ENCODE measurements at regions not wholly inside any gene's neighbourhood (a gene's known extent, or its start where the extent isn't known, plus 50 kb on each side); places are given as distances from the start of the nearest gene placed in this dataset.

DNA sequence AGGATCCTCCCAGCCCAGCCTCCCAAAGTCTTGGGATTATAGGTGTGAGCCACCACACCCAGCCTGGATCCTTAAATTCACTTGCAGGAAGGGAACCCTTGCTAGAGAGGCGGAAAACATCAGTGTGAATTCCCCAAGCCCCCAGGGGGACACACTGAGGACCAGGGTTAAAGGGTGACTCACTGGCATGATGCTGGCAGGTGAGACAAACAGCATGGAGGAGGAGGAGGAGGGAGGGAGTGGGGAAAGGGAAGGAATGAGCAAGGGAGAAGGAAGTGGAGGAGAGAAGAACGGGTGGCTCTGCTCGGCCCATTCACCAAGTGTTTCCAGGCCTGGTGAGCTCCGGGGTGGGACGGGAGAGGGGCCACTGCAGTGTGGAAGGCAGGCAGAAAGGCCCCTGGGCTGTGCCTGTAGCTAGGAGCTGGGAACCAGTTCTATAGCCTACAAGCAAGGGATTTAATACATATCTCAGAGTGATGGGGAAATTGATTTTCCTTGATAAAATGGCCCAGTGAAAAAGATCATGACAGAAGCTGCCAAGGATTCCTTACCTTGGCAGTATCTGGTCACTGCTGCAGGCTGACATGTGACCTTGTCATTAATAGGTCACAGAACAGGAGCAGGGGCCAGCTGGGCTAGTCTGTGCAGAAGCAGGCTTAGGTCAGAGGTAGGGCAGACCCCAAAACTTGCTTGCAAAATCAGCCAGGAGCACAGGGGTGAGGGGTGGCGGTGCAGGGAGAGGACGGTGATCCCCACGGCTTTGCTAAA lies 370.2 kb downstream of the SHANK2 start:
- no peaks in the 10 kb centered on the region for H3K36me3 Mint-ChIP-seq (ENCODE audit: low read depth)
- CTCF ChIA-PET, result no interaction called here
- no peak overlapping the region for H3K27ac Mint-ChIP-seq
- no peak overlapping the region for H3K4me3 Mint-ChIP-seq
- H3K9me3 Mint-ChIP-seq, result no peaks in the 10 kb centered on the region
- TF ChIP-seq, protein P1, sequence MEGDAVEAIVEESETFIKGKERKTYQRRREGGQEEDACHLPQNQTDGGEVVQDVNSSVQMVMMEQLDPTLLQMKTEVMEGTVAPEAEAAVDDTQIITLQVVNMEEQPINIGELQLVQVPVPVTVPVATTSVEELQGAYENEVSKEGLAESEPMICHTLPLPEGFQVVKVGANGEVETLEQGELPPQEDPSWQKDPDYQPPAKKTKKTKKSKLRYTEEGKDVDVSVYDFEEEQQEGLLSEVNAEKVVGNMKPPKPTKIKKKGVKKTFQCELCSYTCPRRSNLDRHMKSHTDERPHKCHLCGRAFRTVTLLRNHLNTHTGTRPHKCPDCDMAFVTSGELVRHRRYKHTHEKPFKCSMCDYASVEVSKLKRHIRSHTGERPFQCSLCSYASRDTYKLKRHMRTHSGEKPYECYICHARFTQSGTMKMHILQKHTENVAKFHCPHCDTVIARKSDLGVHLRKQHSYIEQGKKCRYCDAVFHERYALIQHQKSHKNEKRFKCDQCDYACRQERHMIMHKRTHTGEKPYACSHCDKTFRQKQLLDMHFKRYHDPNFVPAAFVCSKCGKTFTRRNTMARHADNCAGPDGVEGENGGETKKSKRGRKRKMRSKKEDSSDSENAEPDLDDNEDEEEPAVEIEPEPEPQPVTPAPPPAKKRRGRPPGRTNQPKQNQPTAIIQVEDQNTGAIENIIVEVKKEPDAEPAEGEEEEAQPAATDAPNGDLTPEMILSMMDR (IDR thresholded peaks at IDR 0.05), result no peak
- POLR2A ChIA-PET, result no interaction called here
- DNase-seq, result no peak
- intact Hi-C loops (cut with micrococcal nuclease), result no loop called here
- H3K27me3 Mint-ChIP-seq, result peaks cover 2% of the 10 kb centered on the region
- ATAC-seq (ENCODE audit: low read depth), result no peak
- no peaks in the 10 kb centered on the region for H3K4me1 Mint-ChIP-seq

DNA sequence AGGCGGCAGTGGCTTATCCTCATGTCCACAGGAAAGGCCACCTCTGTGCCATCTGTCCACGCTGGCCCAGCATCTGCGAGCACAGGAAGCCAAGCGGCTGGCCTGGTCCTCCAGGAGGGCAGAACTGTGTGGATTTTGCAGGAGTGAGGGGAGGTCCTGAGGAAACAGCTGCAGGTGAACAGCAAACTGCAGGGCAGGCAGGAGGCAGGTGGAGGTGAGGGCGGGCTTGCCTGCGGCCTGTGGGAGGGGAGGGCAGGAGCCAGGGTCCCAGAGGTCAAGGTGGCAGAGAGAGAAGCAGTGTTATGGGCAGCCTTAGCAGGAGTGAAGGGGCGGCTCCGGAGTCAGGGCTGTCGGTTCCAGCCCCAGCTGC lies 369.7 kb downstream of the SHANK2 start:
- intact Hi-C loops (cut with micrococcal nuclease), result no loop called here
- no peaks in the 10 kb centered on the region for H3K9me3 Mint-ChIP-seq
- no peak for ATAC-seq (ENCODE audit: low read depth)
- ChIA-PET CTCF (no interaction called here), POLR2A (no interaction called here)
- H3K36me3 Mint-ChIP-seq (ENCODE audit: low read depth), result no peaks in the 10 kb centered on the region
- no peaks in the 10 kb centered on the region for H3K4me1 Mint-ChIP-seq
- no peak overlapping the region for H3K4me3 Mint-ChIP-seq
- no peak overlapping the region for H3K27ac Mint-ChIP-seq
- peaks cover 2% of the 10 kb centered on the region for H3K27me3 Mint-ChIP-seq
- TF ChIP-seq, protein P1 (IDR thresholded peaks at IDR 0.05), result no peak
- DNase-seq, result no peak

DNA sequence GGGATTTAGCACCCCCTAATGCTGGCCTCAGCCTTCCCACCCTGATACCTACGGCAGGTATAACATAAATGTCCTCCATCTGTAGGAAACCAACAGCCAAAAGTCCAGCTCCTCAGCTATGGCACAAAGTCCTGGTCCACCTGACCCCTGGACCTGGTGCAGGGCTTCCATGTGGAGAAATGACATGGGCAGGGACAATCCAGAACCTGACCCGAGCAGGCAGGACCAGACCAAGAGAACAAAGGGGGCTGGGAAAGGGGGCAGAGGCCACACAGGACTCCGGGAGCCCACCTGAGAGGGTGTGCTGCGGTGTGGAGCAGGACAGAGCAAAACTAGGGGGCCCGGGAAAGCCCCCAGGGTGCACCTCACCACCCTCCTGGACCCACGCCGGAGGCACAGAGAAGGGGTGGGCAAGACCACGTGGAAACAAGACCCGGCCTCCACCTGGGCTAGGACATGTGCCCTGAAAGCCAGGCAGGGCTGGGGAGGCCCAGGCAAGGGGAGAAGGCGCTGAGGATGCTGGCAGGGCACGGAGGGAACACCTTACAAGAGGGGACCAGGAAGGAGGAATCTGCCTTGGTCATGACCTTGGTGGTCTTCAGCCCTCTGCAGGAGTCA lies 368.9 kb downstream of the SHANK2 start:
- intact Hi-C loops (cut with micrococcal nuclease), result no loop called here
- Mint-ChIP-seq H3K36me3 (ENCODE audit: low read depth) (no peaks in the 10 kb centered on the region), H3K4me1 (no peaks in the 10 kb centered on the region), H3K27me3 (peaks cover 2% of the 10 kb centered on the region), H3K9me3 (no peaks in the 10 kb centered on the region), H3K4me3 (no peak overlapping the region), H3K27ac (no peak overlapping the region)
- DNase-seq (no peak), ATAC-seq (ENCODE audit: low read depth) (no peak)
- ChIA-PET POLR2A (no interaction called here), CTCF (no interaction called here)
- TF ChIP-seq, protein P1 (IDR thresholded peaks at IDR 0.05), result no peak

DNA sequence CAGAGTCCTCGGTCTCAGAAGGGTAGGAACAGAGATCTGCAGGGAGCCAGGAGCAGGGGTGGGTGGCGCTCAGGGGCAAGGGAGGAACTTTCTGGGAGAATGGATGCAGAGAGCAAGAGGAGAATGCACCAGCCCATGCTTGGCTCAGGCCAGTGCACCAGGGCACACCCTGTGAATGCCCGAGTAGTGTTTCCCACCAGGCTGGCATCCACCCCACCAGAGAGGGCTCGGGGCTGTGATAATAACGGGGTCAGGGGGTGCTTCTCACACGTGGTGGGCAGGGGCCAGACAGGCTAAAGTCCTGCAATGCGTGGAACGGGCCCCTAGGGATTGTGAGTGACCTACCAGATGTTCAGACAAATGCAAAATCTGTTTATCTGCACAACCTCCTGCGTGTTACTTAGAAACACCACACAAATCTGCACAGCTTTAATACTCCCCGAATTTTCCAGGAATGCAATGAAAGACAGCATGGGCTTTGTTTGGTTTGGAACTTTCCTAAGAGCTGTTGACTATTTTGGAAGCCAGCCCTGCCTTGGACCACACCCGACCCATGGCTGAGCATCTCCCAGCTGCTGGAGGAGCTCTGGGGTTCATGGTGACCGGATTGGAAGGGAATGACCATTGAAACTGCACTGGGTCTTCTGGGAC lies 368.3 kb downstream of the SHANK2 start:
- Mint-ChIP-seq H3K4me3 (no peak overlapping the region), H3K27me3 (peaks cover 2% of the 10 kb centered on the region), H3K4me1 (no peaks in the 10 kb centered on the region), H3K9me3 (no peaks in the 10 kb centered on the region), H3K36me3 (ENCODE audit: low read depth) (no peaks in the 10 kb centered on the region), H3K27ac (no peak overlapping the region)
- ChIA-PET CTCF (no interaction called here), POLR2A (no interaction called here)
- no peak for DNase-seq
- TF ChIP-seq, protein P1 (IDR thresholded peaks at IDR 0.05), result no peak
- intact Hi-C loops (cut with micrococcal nuclease), result no loop called here
- ATAC-seq (ENCODE audit: low read depth), result no peak
